ENCODE measurements at regions not wholly inside any gene's neighbourhood (a gene's known extent, or its start where the extent isn't known, plus 50 kb on each side); places are given as distances from the start of the nearest gene placed in this dataset.

- TF ChIP-seq EZH2 (IDR thresholded peaks at IDR 0.05; ENCODE audit: borderline replicate concordance, low read length): no peak
- no peak for TF ChIP-seq CTCF (IDR thresholded peaks at IDR 0.05; ENCODE audit: low read length)
- Histone ChIP-seq H3K4me2 (ENCODE audit: low read length) (no peak overlapping the region), H4K20me1 (ENCODE audit: insufficient read depth, low read length) (no peaks in the 10 kb centered on the region)
Measured at GRCh38 chr4:38330936-38331335, 333.1 kb upstream of the KLF3 start.

GRCh38 chr4:38332699-38333098 lies 331.3 kb upstream of the KLF3 start:
- no peak for TF ChIP-seq EZH2 (IDR thresholded peaks at IDR 0.05; ENCODE audit: borderline replicate concordance, low read length)
- TF ChIP-seq CTCF (IDR thresholded peaks at IDR 0.05; ENCODE audit: low read length): no peak
- no peak overlapping the region for H3K4me2 ChIP-seq (ENCODE audit: low read length)
- H2AFZ ChIP-seq (ENCODE audit: low read length): no peak overlapping the region

More at GRCh38 chr4:38330936-38331335, 333.1 kb upstream of the KLF3 start:
- Histone ChIP-seq H3K79me2 (ENCODE audit: insufficient read depth, low read length) (no peaks in the 10 kb centered on the region), H3K27me3 (ENCODE audit: insufficient read depth, low read length) (no peaks in the 10 kb centered on the region), H3K9me3 (ENCODE audit: low read length) (no peaks in the 10 kb centered on the region), H3F3A (ENCODE audit: insufficient read depth, low read length) (no peaks in the 10 kb centered on the region), H3K36me3 (ENCODE audit: insufficient read depth, low read length) (no peaks in the 10 kb centered on the region), H2AFZ (ENCODE audit: low read length) (no peak overlapping the region), H3K9me2 (ENCODE audit: low read depth, low read length) (no peaks in the 10 kb centered on the region), H3K9ac (ENCODE audit: low read length) (no peak overlapping the region), H3K27ac (ENCODE audit: low read depth, low read length, poor library complexity, severe bottlenecking) (no peak overlapping the region), H3K4me1 (ENCODE audit: insufficient read depth, low read length, severe bottlenecking) (no peaks in the 10 kb centered on the region), H3K4me3 (ENCODE audit: low read depth, low read length, poor library complexity, severe bottlenecking) (no peak overlapping the region)

GRCh38 chr4:38333219-38333618 lies 330.8 kb upstream of the KLF3 start:
- Histone ChIP-seq H3K9me3 (ENCODE audit: low read length) (no peaks in the 10 kb centered on the region), H3K79me2 (ENCODE audit: insufficient read depth, low read length) (no peaks in the 10 kb centered on the region), H3K27me3 (ENCODE audit: insufficient read depth, low read length) (no peaks in the 10 kb centered on the region), H3K9me2 (ENCODE audit: low read depth, low read length) (no peaks in the 10 kb centered on the region), H2AFZ (ENCODE audit: low read length) (no peak overlapping the region), H3F3A (ENCODE audit: insufficient read depth, low read length) (no peaks in the 10 kb centered on the region), H3K36me3 (ENCODE audit: insufficient read depth, low read length) (no peaks in the 10 kb centered on the region), H4K20me1 (ENCODE audit: insufficient read depth, low read length) (no peaks in the 10 kb centered on the region), H3K4me3 (ENCODE audit: low read depth, low read length, poor library complexity, severe bottlenecking) (no peak overlapping the region), H3K9ac (ENCODE audit: low read length) (no peak overlapping the region), H3K27ac (ENCODE audit: low read depth, low read length, poor library complexity, severe bottlenecking) (no peak overlapping the region), H3K4me1 (ENCODE audit: insufficient read depth, low read length, severe bottlenecking) (no peaks in the 10 kb centered on the region), H3K4me2 (ENCODE audit: low read length) (no peak overlapping the region)
- no peak for TF ChIP-seq CTCF (IDR thresholded peaks at IDR 0.05; ENCODE audit: low read length)

More at GRCh38 chr4:38332699-38333098, 331.3 kb upstream of the KLF3 start:
- Histone ChIP-seq H3K27me3 (ENCODE audit: insufficient read depth, low read length) (no peaks in the 10 kb centered on the region), H3K27ac (ENCODE audit: low read depth, low read length, poor library complexity, severe bottlenecking) (no peak overlapping the region), H3K9me2 (ENCODE audit: low read depth, low read length) (no peaks in the 10 kb centered on the region), H4K20me1 (ENCODE audit: insufficient read depth, low read length) (no peaks in the 10 kb centered on the region), H3K4me1 (ENCODE audit: insufficient read depth, low read length, severe bottlenecking) (no peaks in the 10 kb centered on the region), H3K9ac (ENCODE audit: low read length) (no peak overlapping the region), H3K79me2 (ENCODE audit: insufficient read depth, low read length) (no peaks in the 10 kb centered on the region), H3K4me3 (ENCODE audit: low read depth, low read length, poor library complexity, severe bottlenecking) (no peak overlapping the region), H3K36me3 (ENCODE audit: insufficient read depth, low read length) (no peaks in the 10 kb centered on the region), H3F3A (ENCODE audit: insufficient read depth, low read length) (no peaks in the 10 kb centered on the region), H3K9me3 (ENCODE audit: low read length) (no peaks in the 10 kb centered on the region)

Data from OCI-LY1 (cell line).